ENCODE measurements at regions not wholly inside any gene's neighbourhood (a gene's known extent, or its start where the extent isn't known, plus 50 kb on each side); places are given as distances from the start of the nearest gene placed in this dataset.

GRCh38 chr2:48118895-48119294 is 195.6 kb upstream of the FOXN2 start:
- H3K27me3 Mint-ChIP-seq: no peaks in the 10 kb centered on the region
- no peaks in the 10 kb centered on the region for H3K36me3 Mint-ChIP-seq (ENCODE audit: insufficient read depth)
- no peak for DNase-seq (ENCODE audit: low spot score, unreplicated experiment)
- no peak for TF ChIP-seq CTCF (IDR thresholded peaks at IDR 0.05; ENCODE audit: unreplicated experiment)
- peaks cover 1% of the 10 kb centered on the region for H3K4me1 Mint-ChIP-seq (ENCODE audit: low read depth)
- H3K9me3 Mint-ChIP-seq (ENCODE audit: low read depth): no peaks in the 10 kb centered on the region
- H3K4me3 Mint-ChIP-seq (ENCODE audit: low read depth): no peak overlapping the region
- no peak overlapping the region for H3K27ac Mint-ChIP-seq

- no peaks in the 10 kb centered on the region for H3K36me3 Mint-ChIP-seq (ENCODE audit: insufficient read depth)
- DNase-seq (ENCODE audit: low spot score, unreplicated experiment): no peak
- no peak for TF ChIP-seq CTCF (IDR thresholded peaks at IDR 0.05; ENCODE audit: unreplicated experiment)
- H3K9me3 Mint-ChIP-seq (ENCODE audit: low read depth): no peaks in the 10 kb centered on the region
- H3K27me3 Mint-ChIP-seq: no peaks in the 10 kb centered on the region
- no peak overlapping the region for H3K27ac Mint-ChIP-seq
- no peak overlapping the region for H3K4me3 Mint-ChIP-seq (ENCODE audit: low read depth)
- no peaks in the 10 kb centered on the region for H3K4me1 Mint-ChIP-seq (ENCODE audit: low read depth)
Measured at GRCh38 chr2:48120112-48120511, 194.4 kb upstream of the FOXN2 start.

- no peak for TF ChIP-seq CTCF (IDR thresholded peaks at IDR 0.05; ENCODE audit: unreplicated experiment)
- no peaks in the 10 kb centered on the region for H3K9me3 Mint-ChIP-seq (ENCODE audit: low read depth)
Measured at GRCh38 chr2:48120759-48121242, 193.7 kb upstream of the FOXN2 start.

GRCh38 chr2:48122166-48122565 is 192.3 kb upstream of the FOXN2 start:
- no peaks in the 10 kb centered on the region for H3K36me3 Mint-ChIP-seq (ENCODE audit: insufficient read depth)
- H3K4me1 Mint-ChIP-seq (ENCODE audit: low read depth): no peaks in the 10 kb centered on the region
- no peaks in the 10 kb centered on the region for H3K27me3 Mint-ChIP-seq
- DNase-seq (ENCODE audit: low spot score, unreplicated experiment): no peak
- H3K4me3 Mint-ChIP-seq (ENCODE audit: low read depth): no peak overlapping the region
- H3K27ac Mint-ChIP-seq: no peak overlapping the region
- H3K9me3 Mint-ChIP-seq (ENCODE audit: low read depth): no peaks in the 10 kb centered on the region
- TF ChIP-seq CTCF (IDR thresholded peaks at IDR 0.05; ENCODE audit: unreplicated experiment): no peak

More at GRCh38 chr2:48120759-48121242, 193.7 kb upstream of the FOXN2 start:
- no peaks in the 10 kb centered on the region for H3K4me1 Mint-ChIP-seq (ENCODE audit: low read depth)
- no peaks in the 10 kb centered on the region for H3K27me3 Mint-ChIP-seq
- DNase-seq (ENCODE audit: low spot score, unreplicated experiment): no peak
- H3K36me3 Mint-ChIP-seq (ENCODE audit: insufficient read depth): no peaks in the 10 kb centered on the region
- no peak overlapping the region for H3K27ac Mint-ChIP-seq
- no peak overlapping the region for H3K4me3 Mint-ChIP-seq (ENCODE audit: low read depth)

GRCh38 chr2:48124592-48124991 is 189.9 kb upstream of the FOXN2 start:
- Mint-ChIP-seq H3K9me3 (ENCODE audit: low read depth) (peaks cover 7% of the 10 kb centered on the region), H3K4me3 (ENCODE audit: low read depth) (no peak overlapping the region), H3K36me3 (ENCODE audit: insufficient read depth) (no peaks in the 10 kb centered on the region), H3K27me3 (no peaks in the 10 kb centered on the region), H3K27ac (no peak overlapping the region), H3K4me1 (ENCODE audit: low read depth) (no peaks in the 10 kb centered on the region)
- TF ChIP-seq CTCF (IDR thresholded peaks at IDR 0.05; ENCODE audit: unreplicated experiment): no peak
- DNase-seq (ENCODE audit: low spot score, unreplicated experiment): no peak
